T-helper 1 cell treated with Interleukin-12 subunit alpha and Interleukin-12 subunit beta and Interleukin-4 antibody, amounts not matched to agents 30 ng/mL and 1 ng/mL, for 36 hours (primary cell): ENCODE measurements at regions not wholly inside any gene's neighbourhood (a gene's known extent, or its start where the extent isn't known, plus 50 kb on each side); places are given as distances from the start of the nearest gene placed in this dataset.
"Not testable (repeated sequence)": the region's sequence is repeated elsewhere in the genome, so short reads cannot be mapped to it uniquely, and the experiment has no call there.

ENCODE experiments used
- intact Hi-C: fragments of 100-400 bp; cut with micrococcal nuclease; formaldehyde crosslinking; loops from one replicate; pipeline ENCODE4 v1.15.1; 2024

- intact Hi-C loops = no loop called here
Measured at GRCh38 chrY:7417946-7418345, 506.4 kb upstream of the AMELY start.

- intact Hi-C loops = no loop called here
Measured at GRCh38 chrY:7416406-7416805, 504.9 kb upstream of the AMELY start.

- intact Hi-C loops = no loop called here
Measured at GRCh38 chrY:7415157-7415633, 503.6 kb upstream of the AMELY start.

- intact Hi-C loops = no loop called here
Measured at GRCh38 chrY:7390056-7390455, 478.5 kb upstream of the AMELY start.

- intact Hi-C loops = no loop called here
Measured at GRCh38 chrY:7382988-7383387, 471.4 kb upstream of the AMELY start.

GRCh38 chrY:7377091-7377490 lies 465.5 kb upstream of the AMELY start:
- intact Hi-C loops = no loop called here

- intact Hi-C loops = not testable (repeated sequence)
Measured at GRCh38 chrY:7374485-7374884, 462.9 kb upstream of the AMELY start.

- intact Hi-C loops = not testable (repeated sequence)
Measured at GRCh38 chrY:7371953-7372352, 460.4 kb upstream of the AMELY start.

GRCh38 chrY:7371026-7371425 lies 459.5 kb upstream of the AMELY start:
- intact Hi-C loops = not testable (repeated sequence)

GRCh38 chrY:7359520-7359919 lies 448.0 kb upstream of the AMELY start:
- intact Hi-C loops = no loop called here

GRCh38 chrY:7358103-7358752 lies 446.7 kb upstream of the AMELY start:
- intact Hi-C loops = no loop called here

GRCh38 chrY:7355891-7356290 lies 444.3 kb upstream of the AMELY start:
- intact Hi-C loops = not testable (repeated sequence)

GRCh38 chrY:7344661-7345060 lies 433.1 kb upstream of the AMELY start:
- intact Hi-C loops = loop anchor here (1.0 to 5.0 kb wide), 2 partner anchors 33 to 67 kb away; no protein-coding TSS in a partner anchor

GRCh38 chrY:7343261-7343660 lies 431.7 kb upstream of the AMELY start:
- intact Hi-C loops = loop anchor here (5.0 kb wide), 1 partner anchor 66 kb away; no protein-coding TSS in a partner anchor

GRCh38 chrY:7342732-7343131 lies 431.2 kb upstream of the AMELY start:
- intact Hi-C loops = loop anchor here (5.0 kb wide), 1 partner anchor 65 kb away; no protein-coding TSS in a partner anchor

GRCh38 chrY:7339391-7340087 lies 428.0 kb upstream of the AMELY start:
- intact Hi-C loops = loop anchor here (5.0 kb wide), 1 partner anchor 62 kb away; no protein-coding TSS in a partner anchor

- intact Hi-C loops = no loop called here
Measured at GRCh38 chrY:7336023-7336873, 424.7 kb upstream of the AMELY start.

GRCh38 chrY:7334449-7334848 lies 422.9 kb upstream of the AMELY start:
- intact Hi-C loops = loop anchor here (1.0 to 2.0 kb wide), 2 partner anchors 8 to 24 kb away; no protein-coding TSS in a partner anchor

GRCh38 chrY:7326296-7327246 lies 415.0 kb upstream of the AMELY start:
- intact Hi-C loops = loop anchor here (1.0 to 5.0 kb wide), 4 partner anchors 8 to 54 kb away; no protein-coding TSS in a partner anchor

GRCh38 chrY:7325531-7325930 lies 414.0 kb upstream of the AMELY start:
- intact Hi-C loops = loop anchor here (5.0 kb wide), 1 partner anchor 33 kb away; no protein-coding TSS in a partner anchor
